Astrocyte (in vitro differentiated cells and primary cell): ENCODE measurements at regions not wholly inside any gene's neighbourhood (a gene's known extent, or its start where the extent isn't known, plus 50 kb on each side); places are given as distances from the start of the nearest gene placed in this dataset.

ENCODE experiments used
- DNase-seq: peaks from one replicate; pipeline ENCODE4 v3.0.0-alpha.2; 2010; ENCODE audit warnings: low read depth
- FAIRE-seq: peaks from 2 replicates; lab custom pipeline; 2011; peaks lifted over from hg19 to GRCh38; lab: Jason Lieb, UNC
- H2AFZ ChIP-seq: 2 replicates; pipeline ENCODE4 v1.6.0; 2012; ENCODE audit warnings: low read depth, low read length, inconsistent platforms
- H3K27ac ChIP-seq: 2 replicates; pipeline ENCODE4 v1.5.1; 2011; ENCODE audit warnings: low read depth, low read length, inconsistent platforms
- H3K27me3 ChIP-seq: 2 replicates; pipeline ENCODE4 v1.6.0; 2011; ENCODE audit warnings: low read length, inconsistent platforms; ENCODE audit not compliant: insufficient read depth
- H3K36me3 ChIP-seq: 2 replicates; pipeline ENCODE4 v1.5.1; 2011; ENCODE audit warnings: low read length, inconsistent platforms; ENCODE audit not compliant: insufficient read depth
- H3K4me1 ChIP-seq: 2 replicates; pipeline ENCODE4 v1.5.1; 2011; ENCODE audit warnings: low read length, inconsistent platforms; ENCODE audit not compliant: insufficient read depth
- H3K4me2 ChIP-seq: 2 replicates; pipeline ENCODE4 v1.6.0; 2012; ENCODE audit warnings: low read length, inconsistent platforms
- H3K4me3 ChIP-seq: 2 replicates; pipeline ENCODE4 v1.5.1; 2011; ENCODE audit warnings: low read depth, mild to moderate bottlenecking, low read length, inconsistent platforms; ENCODE audit not compliant: insufficient read depth
- H3K79me2 ChIP-seq: 2 replicates; pipeline ENCODE4 v1.6.0; 2012; ENCODE audit warnings: mild to moderate bottlenecking, low read length, inconsistent platforms; ENCODE audit not compliant: insufficient read depth
- H3K9ac ChIP-seq: 2 replicates; pipeline ENCODE4 v1.6.0; 2012; ENCODE audit warnings: mild to moderate bottlenecking, low read length, inconsistent platforms
- H3K9me3 ChIP-seq: 2 replicates; pipeline ENCODE4 v1.5.1; 2012; ENCODE audit warnings: low read depth, mild to moderate bottlenecking, low read length, inconsistent platforms; ENCODE audit not compliant: insufficient read depth
- H4K20me1 ChIP-seq: 2 replicates; pipeline ENCODE4 v1.6.0; 2012; ENCODE audit warnings: low read length, inconsistent platforms; ENCODE audit not compliant: insufficient read depth
- H3K27ac Mint-ChIP-seq: one replicate; pipeline ENCODE4 v1.8.0; 2021; ENCODE audit warnings: mild to moderate bottlenecking, mixed read lengths; ENCODE audit not compliant: unreplicated experiment
- H3K27me3 Mint-ChIP-seq: one replicate; pipeline ENCODE4 v1.8.0; 2021; ENCODE audit warnings: low read depth, mixed read lengths; ENCODE audit not compliant: unreplicated experiment
- H3K36me3 Mint-ChIP-seq: one replicate; pipeline ENCODE4 v1.8.0; 2021; ENCODE audit warnings: low read depth, mixed read lengths; ENCODE audit not compliant: unreplicated experiment
- H3K4me1 Mint-ChIP-seq: one replicate; pipeline ENCODE4 v1.8.0; 2021; ENCODE audit warnings: low read depth, mixed read lengths; ENCODE audit not compliant: unreplicated experiment
- H3K4me3 Mint-ChIP-seq: one replicate; pipeline ENCODE4 v1.8.0; 2021; ENCODE audit warnings: mild to moderate bottlenecking, moderate library complexity, mixed read lengths; ENCODE audit not compliant: unreplicated experiment
- H3K9me3 Mint-ChIP-seq: one replicate; pipeline ENCODE4 v1.8.0; 2021; ENCODE audit warnings: mild to moderate bottlenecking, mixed read lengths; ENCODE audit not compliant: unreplicated experiment
- EZH2 ChIP-seq: IDR thresholded peaks from 2 replicates; pipeline ENCODE4 v1.6.1; 2012; ENCODE audit warnings: mild to moderate bottlenecking, low read length, inconsistent platforms; ENCODE audit not compliant: insufficient read depth
- TF ChIP-seq, protein P1 (sequence below): IDR thresholded peaks from 2 replicates; pipeline ENCODE4 v1.5.1; 2011; ENCODE audit warnings: low read depth, mild to moderate bottlenecking, inconsistent platforms, low read length, moderate library complexity; ENCODE audit not compliant: insufficient read depth

DNA sequence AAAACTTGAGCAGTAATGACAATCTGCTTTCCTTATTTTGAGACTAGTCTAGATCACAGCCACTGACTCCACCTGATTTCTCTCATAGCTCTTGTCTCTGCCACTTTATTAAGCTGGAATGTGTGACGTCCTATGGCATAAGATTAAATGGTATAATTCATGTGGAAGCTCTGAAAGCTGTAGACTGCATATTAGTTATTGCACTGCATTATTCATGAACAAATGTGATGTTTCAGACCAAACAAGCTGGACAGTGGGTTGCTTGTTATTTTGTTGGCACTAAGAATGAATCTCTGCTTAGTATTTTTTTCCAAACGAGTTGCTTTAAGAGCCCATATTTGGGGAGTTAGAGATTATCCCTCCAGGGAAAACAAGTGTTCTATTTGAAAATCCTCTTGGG, 1218.5 kb downstream of the SUCLG1 start:
- TF ChIP-seq EZH2, result no peak
- TF ChIP-seq, protein P1, sequence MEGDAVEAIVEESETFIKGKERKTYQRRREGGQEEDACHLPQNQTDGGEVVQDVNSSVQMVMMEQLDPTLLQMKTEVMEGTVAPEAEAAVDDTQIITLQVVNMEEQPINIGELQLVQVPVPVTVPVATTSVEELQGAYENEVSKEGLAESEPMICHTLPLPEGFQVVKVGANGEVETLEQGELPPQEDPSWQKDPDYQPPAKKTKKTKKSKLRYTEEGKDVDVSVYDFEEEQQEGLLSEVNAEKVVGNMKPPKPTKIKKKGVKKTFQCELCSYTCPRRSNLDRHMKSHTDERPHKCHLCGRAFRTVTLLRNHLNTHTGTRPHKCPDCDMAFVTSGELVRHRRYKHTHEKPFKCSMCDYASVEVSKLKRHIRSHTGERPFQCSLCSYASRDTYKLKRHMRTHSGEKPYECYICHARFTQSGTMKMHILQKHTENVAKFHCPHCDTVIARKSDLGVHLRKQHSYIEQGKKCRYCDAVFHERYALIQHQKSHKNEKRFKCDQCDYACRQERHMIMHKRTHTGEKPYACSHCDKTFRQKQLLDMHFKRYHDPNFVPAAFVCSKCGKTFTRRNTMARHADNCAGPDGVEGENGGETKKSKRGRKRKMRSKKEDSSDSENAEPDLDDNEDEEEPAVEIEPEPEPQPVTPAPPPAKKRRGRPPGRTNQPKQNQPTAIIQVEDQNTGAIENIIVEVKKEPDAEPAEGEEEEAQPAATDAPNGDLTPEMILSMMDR, result no peak
- no peak overlapping the region for H3K4me3 ChIP-seq
- no peaks in the 10 kb centered on the region for H3K36me3 Mint-ChIP-seq
- no peak overlapping the region for H3K27ac ChIP-seq
- no peaks in the 10 kb centered on the region for H3K4me1 ChIP-seq
- no peaks in the 10 kb centered on the region for H3K9me3 ChIP-seq
- DNase-seq, result no peak
- H3K27me3 Mint-ChIP-seq, result no peaks in the 10 kb centered on the region
- no peaks in the 10 kb centered on the region for H3K4me1 Mint-ChIP-seq
- H3K4me2 ChIP-seq, result no peak overlapping the region
- H2AFZ ChIP-seq, result no peak overlapping the region
- no peak for FAIRE-seq
- no peaks in the 10 kb centered on the region for H3K27me3 ChIP-seq
- H3K27ac Mint-ChIP-seq, result no peak overlapping the region
- no peaks in the 10 kb centered on the region for H3K79me2 ChIP-seq
- no peak overlapping the region for H3K9ac ChIP-seq
- no peak overlapping the region for H3K4me3 Mint-ChIP-seq
- peaks cover 4% of the 10 kb centered on the region for H3K9me3 Mint-ChIP-seq
- no peaks in the 10 kb centered on the region for H3K36me3 ChIP-seq
- H4K20me1 ChIP-seq, result no peaks in the 10 kb centered on the region

DNA sequence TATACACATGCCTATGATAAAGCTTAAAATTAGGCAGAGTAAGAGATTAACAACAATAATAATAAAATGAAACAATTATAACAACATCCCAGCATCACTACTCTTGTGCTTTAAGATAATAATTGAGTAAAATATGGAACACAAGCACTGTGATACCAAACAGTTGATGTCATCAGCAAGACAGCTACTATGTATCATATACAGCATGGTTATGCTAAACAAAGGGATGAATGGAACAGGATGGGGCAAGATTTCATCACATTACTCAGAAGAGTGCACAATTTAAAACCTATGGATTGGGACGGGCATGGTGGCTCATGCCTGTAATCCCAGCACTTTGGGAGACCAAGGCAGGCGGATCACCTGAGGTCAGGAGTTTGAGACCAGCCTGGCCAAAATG, 1221.0 kb downstream of the SUCLG1 start:
- Histone ChIP-seq H2AFZ (no peak overlapping the region), H3K9ac (no peak overlapping the region), H3K36me3 (no peaks in the 10 kb centered on the region), H3K4me2 (no peak overlapping the region), H3K79me2 (no peaks in the 10 kb centered on the region), H3K4me1 (no peaks in the 10 kb centered on the region), H3K9me3 (no peaks in the 10 kb centered on the region), H3K27me3 (no peaks in the 10 kb centered on the region), H3K27ac (no peak overlapping the region), H3K4me3 (no peak overlapping the region), H4K20me1 (no peaks in the 10 kb centered on the region)
- no peak for FAIRE-seq
- Mint-ChIP-seq H3K36me3 (no peaks in the 10 kb centered on the region), H3K27ac (no peak overlapping the region), H3K27me3 (no peaks in the 10 kb centered on the region), H3K4me1 (no peaks in the 10 kb centered on the region), H3K4me3 (no peak overlapping the region), H3K9me3 (no peaks in the 10 kb centered on the region)
- TF ChIP-seq, protein P1, result no peak
- TF ChIP-seq EZH2, result no peak
- no peak for DNase-seq

DNA sequence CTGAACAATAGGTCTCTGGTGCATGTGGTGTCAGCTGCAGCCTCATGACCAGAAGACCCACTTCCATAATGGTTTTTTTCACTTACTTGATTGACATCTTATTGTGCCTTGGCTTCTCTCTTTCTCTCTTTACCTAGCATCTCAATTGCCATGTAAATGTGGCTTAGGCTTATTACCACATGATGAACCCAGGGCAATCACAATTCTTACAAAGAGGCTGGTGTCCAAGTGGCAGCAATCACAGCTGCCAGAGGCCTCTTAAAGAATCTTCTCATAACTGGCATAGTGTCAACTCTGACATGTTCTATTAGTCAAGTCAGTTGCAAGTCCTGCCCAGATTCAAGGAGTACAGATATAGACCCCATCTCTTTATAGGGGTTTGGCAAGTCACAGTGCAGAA, 1224.8 kb downstream of the SUCLG1 start:
- Histone ChIP-seq H3K27me3 (no peaks in the 10 kb centered on the region), H2AFZ (no peak overlapping the region), H3K4me2 (no peak overlapping the region), H3K9me3 (no peaks in the 10 kb centered on the region), H4K20me1 (no peaks in the 10 kb centered on the region), H3K27ac (no peak overlapping the region), H3K4me3 (no peak overlapping the region), H3K4me1 (no peaks in the 10 kb centered on the region), H3K79me2 (no peaks in the 10 kb centered on the region), H3K9ac (no peak overlapping the region), H3K36me3 (no peaks in the 10 kb centered on the region)
- Mint-ChIP-seq H3K36me3 (no peaks in the 10 kb centered on the region), H3K9me3 (no peaks in the 10 kb centered on the region), H3K4me3 (no peak overlapping the region), H3K4me1 (peaks cover 4% of the 10 kb centered on the region), H3K27me3 (no peaks in the 10 kb centered on the region), H3K27ac (no peak overlapping the region)
- TF ChIP-seq, protein P1, result no peak
- no peak for TF ChIP-seq EZH2
- FAIRE-seq (no peak), DNase-seq (no peak)
